GM23338 (cell line): ENCODE measurements at regions not wholly inside any gene's neighbourhood (a gene's known extent, or its start where the extent isn't known, plus 50 kb on each side); places are given as distances from the start of the nearest gene placed in this dataset.
"Not testable (repeated sequence)": the region's sequence is repeated elsewhere in the genome, so short reads cannot be mapped to it uniquely, and the experiment has no call there.

Source experiments
- ATAC-seq: fragments of 200-7000 bp; cut with Tn5 transposase; 3 replicates; pipeline ENCODE4 v1.9.1; 2020
- DNase-seq: peaks from one replicate; pipeline ENCODE4 v3.0.0-alpha.2; 2015; ENCODE audit warnings: low spot score
- H2AFZ ChIP-seq: fragments of 200-600 bp; sonication (generic); 2 replicates; pipeline ENCODE4 v1.8.0; 2016; ENCODE audit warnings: antibody characterized with exemption, mild to moderate bottlenecking, moderate library complexity
- H3F3A ChIP-seq: fragments of 200-600 bp; sonication (generic); replicated peaks from 2 replicates; pipeline ENCODE4 v1.8.0; 2017; ENCODE audit warnings: antibody characterized with exemption, mixed run types, low read depth
- H3K27ac ChIP-seq: fragments of 200-600 bp; sonication (generic); 2 replicates; pipeline ENCODE4 v1.6.1; 2016; ENCODE audit warnings: low read depth
- H3K27me3 ChIP-seq: fragments of 200-600 bp; sonication (generic); 2 replicates; pipeline ENCODE4 v1.8.0; 2016; ENCODE audit warnings: mild to moderate bottlenecking, mixed run types, moderate library complexity; ENCODE audit not compliant: insufficient read depth
- H3K36me3 ChIP-seq: fragments of 200-600 bp; sonication (generic); 2 replicates; pipeline ENCODE4 v1.8.0; 2016; ENCODE audit warnings: mild to moderate bottlenecking; ENCODE audit not compliant: insufficient read depth
- H3K4me1 ChIP-seq: fragments of 200-600 bp; sonication (generic); 2 replicates; pipeline ENCODE4 v1.8.0; 2016; ENCODE audit warnings: mild to moderate bottlenecking, moderate library complexity; ENCODE audit not compliant: insufficient read depth
- H3K4me2 ChIP-seq: fragments of 200-600 bp; sonication (generic); 2 replicates; pipeline ENCODE4 v1.7.1; 2017; ENCODE audit warnings: mixed run types
- H3K4me3 ChIP-seq: fragments of 200-600 bp; sonication (generic); 2 replicates; pipeline ENCODE4 v1.6.1; 2016; ENCODE audit warnings: mixed run types
- H3K79me2 ChIP-seq: fragments of 200-600 bp; sonication (generic); replicated peaks from 2 replicates; pipeline ENCODE4 v1.8.0; 2017; ENCODE audit warnings: mild to moderate bottlenecking; ENCODE audit not compliant: insufficient read depth
- H3K9me2 ChIP-seq: fragments of 200-600 bp; sonication (generic); 2 replicates; pipeline ENCODE4 v1.8.0; 2017; ENCODE audit not compliant: insufficient read depth
- H4K20me1 ChIP-seq: fragments of 200-600 bp; sonication (generic); replicated peaks from 2 replicates; pipeline ENCODE4 v1.8.0; 2017; ENCODE audit warnings: mild to moderate bottlenecking; ENCODE audit not compliant: insufficient read depth
- H3K27ac Mint-ChIP-seq: 2 replicates; pipeline ENCODE4 v1.8.0; 2020; ENCODE audit warnings: inconsistent platforms, mild to moderate bottlenecking, moderate library complexity, mixed read lengths
- H3K27me3 Mint-ChIP-seq: 3 replicates; pipeline ENCODE4 v1.8.0; 2022; ENCODE audit warnings: low read depth, mild to moderate bottlenecking, moderate library complexity, mixed read lengths, inconsistent platforms; ENCODE audit not compliant: insufficient read depth, poor library complexity
- H3K36me3 Mint-ChIP-seq: 3 replicates; pipeline ENCODE4 v1.8.0; 2021; ENCODE audit warnings: low read depth, mild to moderate bottlenecking, inconsistent platforms, moderate library complexity, mixed read lengths
- H3K4me1 Mint-ChIP-seq: 3 replicates; pipeline ENCODE4 v1.8.0; 2020; ENCODE audit warnings: mild to moderate bottlenecking, inconsistent platforms, mixed read lengths
- H3K4me3 Mint-ChIP-seq: 3 replicates; pipeline ENCODE4 v1.8.0; 2021; ENCODE audit warnings: moderate library complexity, mild to moderate bottlenecking, inconsistent platforms, mixed read lengths
- H3K9me3 Mint-ChIP-seq: 3 replicates; pipeline ENCODE4 v1.8.0; 2020; ENCODE audit warnings: moderate library complexity, mild to moderate bottlenecking, inconsistent platforms, mixed read lengths

DNA sequence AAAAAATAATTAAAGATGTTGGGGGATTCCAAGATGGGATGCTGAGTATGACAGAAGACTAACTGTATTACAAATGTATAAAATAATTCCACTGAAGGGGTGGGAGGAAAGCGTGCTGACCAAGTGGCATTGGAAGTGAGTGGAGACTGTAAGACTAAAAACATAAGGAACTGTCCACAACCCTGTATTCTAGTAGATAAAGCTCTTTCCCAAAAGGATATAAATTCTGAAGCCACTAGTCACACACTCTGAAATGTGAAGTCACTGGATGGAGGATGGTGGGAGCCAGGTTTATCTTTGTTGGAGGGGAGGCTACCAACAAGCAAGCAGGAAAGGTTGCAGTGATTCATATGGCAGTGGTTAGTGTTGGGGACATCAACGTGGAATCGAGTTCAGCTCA is 182.8 kb upstream of the PLGLB2 start:
- not testable (repeated sequence) for DNase-seq, H3K4me1 Mint-ChIP-seq, H3K27ac Mint-ChIP-seq, H3F3A ChIP-seq, H3K27me3 ChIP-seq, H3K4me3 ChIP-seq, H3K9me3 Mint-ChIP-seq, H3K27ac ChIP-seq, H3K4me1 ChIP-seq, H3K4me2 ChIP-seq, H3K27me3 Mint-ChIP-seq, H3K79me2 ChIP-seq, H4K20me1 ChIP-seq, H3K36me3 Mint-ChIP-seq, H3K36me3 ChIP-seq, H3K4me3 Mint-ChIP-seq, H2AFZ ChIP-seq, ATAC-seq, H3K9me2 ChIP-seq

GRCh38 chr2:87566531-87566930 is 181.4 kb upstream of the PLGLB2 start:
- H3K9me3 Mint-ChIP-seq, H3K27ac Mint-ChIP-seq, H3K4me1 ChIP-seq, H3F3A ChIP-seq, H3K4me1 Mint-ChIP-seq, H3K27me3 Mint-ChIP-seq, H4K20me1 ChIP-seq, H3K36me3 ChIP-seq, H3K4me3 Mint-ChIP-seq, ATAC-seq, H3K36me3 Mint-ChIP-seq, H3K4me3 ChIP-seq, H3K4me2 ChIP-seq, H3K79me2 ChIP-seq, H3K27me3 ChIP-seq, H3K27ac ChIP-seq, DNase-seq, H2AFZ ChIP-seq, H3K9me2 ChIP-seq: not testable (repeated sequence)

- ATAC-seq, H3K4me2 ChIP-seq, H3K9me3 Mint-ChIP-seq, H3K27me3 ChIP-seq, H3K27me3 Mint-ChIP-seq, DNase-seq, H2AFZ ChIP-seq, H3K27ac ChIP-seq, H3K79me2 ChIP-seq, H3K4me3 Mint-ChIP-seq, H3K4me1 ChIP-seq, H3K36me3 ChIP-seq, H3K36me3 Mint-ChIP-seq, H3K4me1 Mint-ChIP-seq, H3K4me3 ChIP-seq, H3F3A ChIP-seq, H3K27ac Mint-ChIP-seq, H4K20me1 ChIP-seq, H3K9me2 ChIP-seq: not testable (repeated sequence)
Observed at GRCh38 chr2:87567093-87567492, 180.8 kb upstream of the PLGLB2 start.

DNA sequence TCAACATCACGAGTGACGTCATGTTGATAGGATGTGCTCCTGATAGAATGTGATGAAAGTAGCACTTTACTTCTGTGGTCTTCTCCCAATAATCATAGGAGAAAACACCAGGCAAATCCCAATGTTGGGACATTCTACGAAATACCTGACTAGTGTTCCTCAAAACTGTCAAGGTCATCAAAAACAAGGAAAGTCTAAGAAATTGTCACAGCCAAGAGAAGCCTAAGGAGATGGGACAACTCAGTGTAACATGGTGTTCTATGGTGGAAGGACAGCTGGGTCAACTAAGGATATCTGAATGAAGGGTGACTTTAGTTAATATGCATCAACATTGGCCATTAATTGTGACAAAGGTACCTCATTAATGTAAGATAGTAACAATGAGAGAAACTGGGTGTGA is 180.0 kb upstream of the PLGLB2 start:
- H3K4me2 ChIP-seq, H3K27ac Mint-ChIP-seq, H3K79me2 ChIP-seq, H3K27ac ChIP-seq, H3K4me3 ChIP-seq, H2AFZ ChIP-seq, H3K4me1 Mint-ChIP-seq, H3K27me3 Mint-ChIP-seq, DNase-seq, H3K9me3 Mint-ChIP-seq, H3K27me3 ChIP-seq, H3K4me3 Mint-ChIP-seq, H4K20me1 ChIP-seq, H3K4me1 ChIP-seq, H3F3A ChIP-seq, H3K36me3 ChIP-seq, H3K36me3 Mint-ChIP-seq, H3K9me2 ChIP-seq, ATAC-seq: not testable (repeated sequence)

DNA sequence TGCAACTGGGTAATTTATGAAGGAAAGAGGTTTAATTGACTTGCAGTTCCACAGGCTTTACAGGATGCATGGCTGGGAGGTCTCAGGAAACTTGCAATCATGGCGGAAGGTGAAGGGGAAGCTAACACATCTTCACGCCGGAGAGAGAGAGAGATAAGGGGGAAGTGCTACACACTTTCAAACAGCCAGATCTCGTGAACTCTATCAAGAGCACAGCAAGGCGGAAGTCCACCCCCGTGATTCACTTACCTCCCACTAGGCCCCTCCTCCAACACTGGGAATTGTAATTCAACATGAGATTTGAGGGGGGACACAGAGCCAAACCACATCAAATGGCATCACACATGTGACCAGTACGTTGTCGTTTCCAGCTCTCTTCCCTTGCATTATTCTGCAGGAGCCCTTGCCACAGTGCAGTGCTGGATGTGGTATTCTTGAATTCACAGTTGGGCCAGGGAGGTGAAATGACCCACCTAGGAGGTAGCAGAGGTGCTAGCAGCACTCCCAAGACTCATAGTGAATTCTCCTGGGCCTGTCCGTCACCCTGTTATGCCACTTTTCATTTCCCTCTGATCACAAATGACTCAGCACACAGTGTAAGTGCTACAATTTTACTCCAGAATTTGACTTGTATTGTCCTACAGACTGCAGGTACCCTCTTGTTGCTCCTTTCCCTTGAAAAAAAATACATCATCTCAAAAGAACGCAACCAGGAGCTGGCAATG is 179.2 kb upstream of the PLGLB2 start:
- H3K27me3 Mint-ChIP-seq, H3K27ac ChIP-seq, H3F3A ChIP-seq: not testable (repeated sequence)

DNA sequence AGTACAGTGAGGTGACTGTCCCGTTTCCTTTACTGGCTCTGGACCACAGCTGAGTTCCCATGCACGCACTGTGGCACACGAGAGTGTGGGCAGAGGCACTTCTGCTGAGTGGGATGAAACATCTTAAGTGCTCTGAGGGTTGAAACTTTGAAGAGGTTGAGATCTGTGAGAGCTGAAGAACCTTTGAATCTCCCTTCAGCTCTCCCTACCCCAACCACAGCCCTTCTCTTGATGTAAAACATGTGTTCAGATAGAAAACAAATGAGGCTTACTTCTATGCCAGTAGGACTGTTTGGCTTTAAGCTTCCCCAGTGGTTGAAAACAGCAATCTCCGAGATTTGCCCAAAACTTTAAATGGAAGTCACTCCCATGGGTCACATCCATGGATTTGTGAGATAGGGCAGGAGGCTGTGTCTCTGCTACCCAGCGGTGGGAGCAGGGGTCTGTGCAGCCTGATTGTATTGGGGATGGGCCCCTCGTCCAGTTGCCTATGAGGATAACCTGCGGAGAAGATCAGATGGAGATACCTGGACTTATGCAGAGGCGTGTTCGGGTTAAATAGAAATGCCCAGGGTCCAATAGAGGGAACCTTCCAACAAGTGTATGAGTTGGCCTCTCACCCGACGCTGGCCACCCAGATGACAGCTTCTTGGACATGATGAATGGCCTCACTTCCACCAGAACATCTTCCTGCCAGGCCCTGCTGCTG is 178.0 kb upstream of the PLGLB2 start:
- not testable (repeated sequence) for H3K4me3 ChIP-seq, H3K27me3 ChIP-seq, H4K20me1 ChIP-seq, H2AFZ ChIP-seq, H3K27me3 Mint-ChIP-seq, H3K79me2 ChIP-seq, H3K27ac Mint-ChIP-seq, H3K36me3 Mint-ChIP-seq, H3K36me3 ChIP-seq, H3K4me3 Mint-ChIP-seq, H3F3A ChIP-seq, H3K4me1 Mint-ChIP-seq, DNase-seq, H3K9me3 Mint-ChIP-seq, H3K4me2 ChIP-seq, H3K4me1 ChIP-seq, H3K9me2 ChIP-seq, ATAC-seq, H3K27ac ChIP-seq

More for the DNA sequence above, 179.2 kb upstream of the PLGLB2 start:
- not testable (repeated sequence) for H3K4me1 Mint-ChIP-seq, H3K4me3 Mint-ChIP-seq, H3K27me3 ChIP-seq, ATAC-seq, DNase-seq, H3K4me3 ChIP-seq, H4K20me1 ChIP-seq, H3K4me1 ChIP-seq, H3K79me2 ChIP-seq, H3K9me3 Mint-ChIP-seq, H3K36me3 Mint-ChIP-seq, H2AFZ ChIP-seq, H3K36me3 ChIP-seq, H3K4me2 ChIP-seq, H3K9me2 ChIP-seq, H3K27ac Mint-ChIP-seq
